ENCODE measurements at regions not wholly inside any gene's neighbourhood (a gene's known extent, or its start where the extent isn't known, plus 50 kb on each side); places are given as distances from the start of the nearest gene placed in this dataset.

GRCh38 chr3:165346503-165346902 lies 150.3 kb upstream of the SLITRK3 start:
- DNase-seq (ENCODE audit: low spot score), result no peak

- no peak for DNase-seq (ENCODE audit: low spot score)
Measured at GRCh38 chr3:165343185-165343584, 147.0 kb upstream of the SLITRK3 start.

- no peak for DNase-seq (ENCODE audit: low spot score)
Measured at GRCh38 chr3:165339753-165340152, 143.6 kb upstream of the SLITRK3 start.

GRCh38 chr3:165336786-165337185 lies 140.6 kb upstream of the SLITRK3 start:
- DNase-seq (ENCODE audit: low spot score), result no peak

All from pons (tissue), 1 donor.